Keratinocyte (primary cell): ENCODE measurements at regions not wholly inside any gene's neighbourhood (a gene's known extent, or its start where the extent isn't known, plus 50 kb on each side); places are given as distances from the start of the nearest gene placed in this dataset.

ENCODE experiments used
- DNase-seq: peaks from one replicate; pipeline ENCODE4 v3.0.0-alpha.2; 2011; ENCODE audit warnings: low read depth, missing footprints, low spot score
- FAIRE-seq: peaks from 2 replicates; lab custom pipeline; 2011; peaks lifted over from hg19 to GRCh38; lab: Jason Lieb, UNC
- H2AFZ ChIP-seq: 2 replicates; pipeline ENCODE4 v1.6.0; 2012; ENCODE audit warnings: low read length, control low read depth, inconsistent platforms; ENCODE audit not compliant: control insufficient read depth
- H3K27ac ChIP-seq: 2 replicates; pipeline ENCODE4 v1.5.1; 2011; ENCODE audit warnings: low read length; ENCODE audit not compliant: control insufficient read depth, insufficient read depth
- H3K27me3 ChIP-seq: 3 replicates; pipeline ENCODE4 v1.6.0; 2011; ENCODE audit warnings: low read length; ENCODE audit not compliant: control insufficient read depth, insufficient read depth; ENCODE audit errors: extremely low read depth
- H3K36me3 ChIP-seq, 2 experiments: 2 replicates in 1 of 2; 3 replicates in 1 of 2; pipeline ENCODE4 v1.5.1; 2011; ENCODE audit warnings: low read length in 2 of 2, mild to moderate bottlenecking in 1 of 2; ENCODE audit not compliant: control insufficient read depth in 2 of 2, insufficient read depth in 2 of 2; ENCODE audit errors: extremely low read depth in 1 of 2
- H3K4me1 ChIP-seq: 3 replicates; pipeline ENCODE4 v1.5.1; 2011; ENCODE audit warnings: low read length; ENCODE audit not compliant: control insufficient read depth, insufficient read depth; ENCODE audit errors: extremely low read depth
- H3K4me2 ChIP-seq: 3 replicates; pipeline ENCODE4 v1.6.0; 2011; ENCODE audit warnings: low read depth, low read length; ENCODE audit not compliant: control insufficient read depth, insufficient read depth; ENCODE audit errors: extremely low read depth
- H3K4me3 ChIP-seq, 3 experiments: fragments of 200-600 bp in 1 of 3; sonication (generic) in 1 of 3; 2 replicates in 2 of 3; 3 replicates in 1 of 3; pipeline ENCODE4 v1.5.1; 2011 to 2016; ENCODE audit warnings: low read length in 3 of 3, mild to moderate bottlenecking in 3 of 3, control low read depth in 2 of 3, inconsistent platforms in 1 of 3, low read depth in 1 of 3, mixed read lengths in 1 of 3, mixed run types in 1 of 3, moderate library complexity in 1 of 3; ENCODE audit not compliant: control insufficient read depth in 2 of 3, insufficient read depth in 2 of 3; ENCODE audit errors: extremely low read depth in 1 of 3
- H3K79me2 ChIP-seq: 2 replicates; pipeline ENCODE4 v1.6.0; 2012; ENCODE audit warnings: low read length; ENCODE audit not compliant: control insufficient read depth, insufficient read depth
- H3K9ac ChIP-seq: 3 replicates; pipeline ENCODE4 v1.6.0; 2011; ENCODE audit warnings: low read length; ENCODE audit not compliant: control insufficient read depth, insufficient read depth; ENCODE audit errors: extremely low read depth
- H3K9me1 ChIP-seq: 3 replicates; pipeline ENCODE4 v1.6.0; 2011; ENCODE audit warnings: low read length; ENCODE audit not compliant: control insufficient read depth, insufficient read depth; ENCODE audit errors: extremely low read depth
- H3K9me3 ChIP-seq: 2 replicates; pipeline ENCODE4 v1.5.1; 2012; ENCODE audit warnings: low read depth, low read length; ENCODE audit not compliant: control insufficient read depth
- H4K20me1 ChIP-seq: 3 replicates; pipeline ENCODE4 v1.6.0; 2011; ENCODE audit warnings: low read length; ENCODE audit not compliant: control insufficient read depth, insufficient read depth; ENCODE audit errors: extremely low read depth
- EZH2 ChIP-seq: IDR thresholded peaks from one replicate; pipeline ENCODE4 v1.6.1; 2012; ENCODE audit warnings: inconsistent platforms, mild to moderate bottlenecking, low read length, moderate library complexity
- dilution Hi-C: fragments of 300-500 bp; cut with MboI; formaldehyde crosslinking; loops from one replicate; pipeline ENCODE4 v1.7.0; 2020; ENCODE audit warnings: low sequenced_read_pairs; ENCODE audit not compliant: extremely low pct_ligation_motif_present
- TF ChIP-seq, protein P1 (sequence below), 3 experiments: IDR thresholded peaks in 1 of 3; conservative IDR thresholded peaks in 1 of 3; optimal IDR thresholded peaks in 1 of 3; 2 replicates in 2 of 3; 3 replicates in 1 of 3; pipeline versions ENCODE3 to v1.5.1; 2011; ENCODE audit warnings: low read length in 3 of 3, mild to moderate bottlenecking in 3 of 3, moderate library complexity in 2 of 3, control low read depth in 1 of 3, inconsistent platforms in 1 of 3; ENCODE audit not compliant: insufficient read depth in 2 of 3; ENCODE audit errors: extremely low read depth in 1 of 3

DNA sequence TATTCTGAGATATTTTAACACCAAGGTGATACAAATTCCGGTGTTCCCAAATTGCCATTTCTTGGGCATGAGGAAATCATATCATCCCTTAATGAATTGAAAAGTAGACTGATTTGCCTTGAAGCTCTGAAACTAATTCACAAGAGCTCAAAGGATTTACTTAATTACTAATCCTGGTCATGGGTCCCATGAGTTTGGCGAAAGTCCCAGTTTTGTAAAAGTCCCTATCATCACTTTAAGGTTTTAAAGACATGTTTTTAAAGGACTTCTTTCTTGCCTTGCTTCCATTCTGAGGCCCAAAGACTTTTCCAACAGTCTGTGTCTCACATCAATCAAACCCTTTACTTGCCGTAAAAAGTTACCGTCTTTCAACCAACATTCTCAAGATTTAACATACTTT, 377.9 kb downstream of the DNAJB9 start:
- FAIRE-seq (no peak), DNase-seq (no peak)
- Histone ChIP-seq H3K9me3 (no peaks in the 10 kb centered on the region), H3K9me1 (no peaks in the 10 kb centered on the region), H3K4me3 (no peak overlapping the region), H3K4me2 (no peak overlapping the region), H4K20me1 (no peaks in the 10 kb centered on the region), H3K4me1 (no peaks in the 10 kb centered on the region), H3K27me3 (no peaks in the 10 kb centered on the region), H3K79me2 (no peaks in the 10 kb centered on the region), H3K9ac (no peak overlapping the region), H3K27ac (no peak overlapping the region), H3K36me3 (no peaks in the 10 kb centered on the region), H2AFZ (no peak overlapping the region)
- TF ChIP-seq EZH2, result no peak
- TF ChIP-seq, protein P1, sequence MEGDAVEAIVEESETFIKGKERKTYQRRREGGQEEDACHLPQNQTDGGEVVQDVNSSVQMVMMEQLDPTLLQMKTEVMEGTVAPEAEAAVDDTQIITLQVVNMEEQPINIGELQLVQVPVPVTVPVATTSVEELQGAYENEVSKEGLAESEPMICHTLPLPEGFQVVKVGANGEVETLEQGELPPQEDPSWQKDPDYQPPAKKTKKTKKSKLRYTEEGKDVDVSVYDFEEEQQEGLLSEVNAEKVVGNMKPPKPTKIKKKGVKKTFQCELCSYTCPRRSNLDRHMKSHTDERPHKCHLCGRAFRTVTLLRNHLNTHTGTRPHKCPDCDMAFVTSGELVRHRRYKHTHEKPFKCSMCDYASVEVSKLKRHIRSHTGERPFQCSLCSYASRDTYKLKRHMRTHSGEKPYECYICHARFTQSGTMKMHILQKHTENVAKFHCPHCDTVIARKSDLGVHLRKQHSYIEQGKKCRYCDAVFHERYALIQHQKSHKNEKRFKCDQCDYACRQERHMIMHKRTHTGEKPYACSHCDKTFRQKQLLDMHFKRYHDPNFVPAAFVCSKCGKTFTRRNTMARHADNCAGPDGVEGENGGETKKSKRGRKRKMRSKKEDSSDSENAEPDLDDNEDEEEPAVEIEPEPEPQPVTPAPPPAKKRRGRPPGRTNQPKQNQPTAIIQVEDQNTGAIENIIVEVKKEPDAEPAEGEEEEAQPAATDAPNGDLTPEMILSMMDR (optimal IDR thresholded peaks at IDR 0.05 in 1 of 3, IDR thresholded peaks at IDR 0.05 in 1 of 3, conservative IDR thresholded peaks at IDR 0.05 in 1 of 3; ENCODE audit: extremely low read depth in 1 of 3, insufficient read depth in 2 of 3, low read length in 3 of 3), result no peak
- dilution Hi-C loops, result no loop called here

DNA sequence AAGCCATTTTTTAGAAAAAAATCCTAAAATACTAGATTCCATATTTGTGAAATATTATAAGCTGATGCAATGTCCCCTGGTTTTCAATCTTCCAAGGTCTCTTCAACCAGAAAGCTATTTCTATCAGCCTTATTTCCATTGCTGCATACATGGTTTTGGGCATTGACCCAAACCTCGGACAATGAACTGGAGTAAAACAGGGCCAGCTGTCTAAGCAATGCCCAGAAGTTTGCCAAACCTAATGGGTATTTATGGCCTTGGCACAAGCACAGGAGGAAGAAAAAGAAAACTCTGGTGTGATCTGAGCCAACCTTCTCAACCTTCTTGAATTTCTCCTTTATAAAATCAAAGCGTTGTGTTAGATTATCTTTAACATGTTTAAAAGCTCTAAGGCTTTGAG, 402.3 kb downstream of the DNAJB9 start:
- no peak for DNase-seq
- Histone ChIP-seq H3K9ac (no peak overlapping the region), H3K27me3 (no peaks in the 10 kb centered on the region), H3K4me2 (no peak overlapping the region), H2AFZ (no peak overlapping the region), H4K20me1 (no peaks in the 10 kb centered on the region), H3K27ac (no peak overlapping the region), H3K79me2 (no peaks in the 10 kb centered on the region), H3K36me3 (no peaks in the 10 kb centered on the region), H3K9me1 (no peaks in the 10 kb centered on the region), H3K4me1 (no peaks in the 10 kb centered on the region), H3K9me3 (no peaks in the 10 kb centered on the region), H3K4me3 (no peak overlapping the region)
- no peak for TF ChIP-seq EZH2
- TF ChIP-seq, protein P1 (optimal IDR thresholded peaks at IDR 0.05 in 1 of 3, IDR thresholded peaks at IDR 0.05 in 1 of 3, conservative IDR thresholded peaks at IDR 0.05 in 1 of 3; ENCODE audit: extremely low read depth in 1 of 3, insufficient read depth in 2 of 3, low read length in 3 of 3), result no peak
- no peak for FAIRE-seq
- dilution Hi-C loops, result no loop called here
